LHCN-M2 (cell line): ENCODE measurements at regions not wholly inside any gene's neighbourhood (a gene's known extent, or its start where the extent isn't known, plus 50 kb on each side); places are given as distances from the start of the nearest gene placed in this dataset.
"Not testable (repeated sequence)": the region's sequence is repeated elsewhere in the genome, so short reads cannot be mapped to it uniquely, and the experiment has no call there.

Source experiments
- DNase-seq: peaks from one replicate; pipeline ENCODE4 v3.0.0-alpha.2; 2012; ENCODE audit warnings: low read depth

DNA sequence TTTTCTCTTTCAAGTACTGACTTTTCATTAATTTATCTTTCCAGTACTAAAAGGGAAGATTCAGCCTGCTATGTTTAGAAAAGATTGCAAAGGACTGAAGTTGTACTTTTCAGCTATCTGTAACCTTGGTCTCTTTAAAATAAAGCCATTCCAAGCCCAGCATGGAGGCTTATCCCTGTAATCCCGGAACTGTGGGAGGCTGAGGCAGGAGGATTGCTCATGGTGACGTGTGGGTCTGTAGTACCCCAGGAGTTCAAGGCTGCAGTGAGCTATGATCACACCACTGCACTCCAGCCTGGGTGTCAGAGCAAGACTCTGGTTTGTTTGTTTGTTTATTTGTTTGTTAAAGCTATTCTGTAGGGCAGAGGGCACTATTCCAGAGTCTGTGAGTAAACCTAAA is 50.6 kb upstream of the TMEM170B start:
- DNase-seq = no peak

GRCh38 chr6:11486486-11486885 is 51.1 kb upstream of the TMEM170B start:
- DNase-seq = no peak

GRCh38 chr6:11486051-11486450 is 51.5 kb upstream of the TMEM170B start:
- DNase-seq = no peak

- DNase-seq = no peak
Observed at GRCh38 chr6:11485271-11485670, 52.3 kb upstream of the TMEM170B start.

DNA sequence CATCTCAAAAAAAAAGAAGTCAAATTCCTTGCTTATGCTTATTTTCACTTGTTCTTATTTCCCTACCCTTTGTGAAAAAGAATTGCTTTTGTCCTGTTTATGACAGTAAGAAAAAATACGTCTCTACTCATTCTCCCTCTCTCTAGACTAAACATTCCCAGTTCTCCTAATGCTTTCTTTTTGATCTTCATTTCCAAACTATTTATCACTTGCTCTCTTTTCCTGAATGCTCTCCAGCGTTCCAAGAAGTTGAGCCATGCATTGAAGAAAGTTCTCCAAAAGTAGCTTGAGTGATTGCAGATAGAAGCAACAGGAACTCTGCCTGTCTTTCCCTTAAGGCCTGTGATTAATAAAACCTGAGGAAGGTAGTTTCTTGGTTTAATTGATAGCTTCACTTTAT is 53.1 kb upstream of the TMEM170B start:
- no peak for DNase-seq

DNA sequence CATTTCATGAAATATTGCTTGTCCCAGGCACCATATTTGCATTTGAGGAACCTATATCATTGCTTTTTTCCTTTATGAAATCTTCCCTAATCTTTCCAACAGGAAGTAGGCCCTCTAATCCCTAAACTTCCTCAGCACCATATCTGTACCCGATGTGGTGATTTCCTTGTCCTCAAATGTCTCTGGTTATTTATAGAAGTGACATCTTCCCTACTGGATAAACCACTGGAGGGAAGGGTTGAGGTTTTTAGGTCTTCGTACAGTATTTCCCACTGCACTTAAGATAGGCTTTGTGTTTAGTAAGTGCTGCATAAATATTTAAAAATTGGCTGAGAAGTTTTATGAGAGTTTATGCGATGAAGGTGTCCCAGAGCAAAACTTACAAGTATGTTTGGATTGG is 54.9 kb upstream of the TMEM170B start:
- no peak for DNase-seq

- DNase-seq = no peak
Observed at GRCh38 chr6:11480541-11480940, 57.0 kb upstream of the TMEM170B start.

DNA sequence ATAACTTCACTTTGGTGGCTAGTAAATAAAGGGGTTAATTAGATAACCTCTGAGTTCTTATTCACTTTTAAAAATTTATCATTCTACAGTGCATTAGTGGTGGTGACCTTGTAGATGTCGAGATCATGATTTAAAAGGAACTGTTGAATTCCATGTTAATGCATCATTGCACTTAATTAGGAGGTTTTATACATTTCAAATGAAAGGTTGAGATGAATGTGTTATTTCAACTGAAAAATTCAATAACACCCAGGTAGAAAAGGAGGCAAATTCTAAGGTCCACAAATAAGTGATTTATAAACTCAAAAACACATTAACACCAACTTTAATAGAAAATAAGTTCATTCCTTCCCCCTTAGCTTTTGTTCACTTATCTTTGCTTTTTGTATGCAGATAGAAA is 58.3 kb upstream of the TMEM170B start:
- DNase-seq = no peak

GRCh38 chr6:11478586-11478985 is 59.0 kb upstream of the TMEM170B start:
- no peak for DNase-seq

- DNase-seq = no peak
Observed at GRCh38 chr6:11475016-11475415, 62.5 kb upstream of the TMEM170B start.

- no peak for DNase-seq
Observed at GRCh38 chr6:11473008-11473740, 64.4 kb upstream of the TMEM170B start.

DNA sequence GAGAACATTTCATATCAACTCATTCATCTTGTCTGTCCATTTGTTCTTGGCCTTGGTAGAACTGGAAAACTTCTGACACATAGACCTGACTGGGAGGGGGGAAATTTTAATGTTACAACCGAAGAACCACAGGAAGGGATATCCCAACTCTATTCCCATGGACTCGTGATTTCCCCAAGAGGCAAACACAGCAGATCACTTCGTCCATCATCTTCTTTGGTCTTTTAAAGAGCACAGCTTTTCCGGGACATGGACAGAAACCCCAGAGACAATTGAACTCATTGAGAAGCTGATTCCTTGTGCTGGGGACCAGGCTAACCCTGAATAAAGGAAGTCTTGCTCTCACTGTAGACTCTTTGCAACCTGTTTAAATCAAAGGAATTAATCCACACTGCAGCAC is 66.3 kb upstream of the TMEM170B start:
- no peak for DNase-seq

DNA sequence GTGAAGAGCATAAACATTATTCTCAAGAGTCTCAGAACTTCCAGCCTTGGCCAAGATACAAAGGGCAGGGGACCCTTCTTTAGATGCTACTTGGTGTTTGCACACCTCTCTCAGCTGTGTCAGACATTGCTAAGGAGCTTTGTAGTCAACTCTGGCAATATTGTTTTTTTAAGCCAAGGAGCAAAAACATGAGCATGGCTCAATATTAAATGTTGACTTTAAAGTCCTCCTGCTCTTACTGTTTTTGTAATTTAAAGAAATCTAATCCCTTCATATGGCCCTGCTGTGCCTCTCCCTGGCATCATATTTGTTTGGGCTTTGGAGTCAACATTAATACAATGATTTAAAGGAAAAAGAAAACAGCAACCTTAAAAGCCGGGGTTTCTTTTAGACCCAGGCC is 67.9 kb upstream of the TMEM170B start:
- no peak for DNase-seq

DNA sequence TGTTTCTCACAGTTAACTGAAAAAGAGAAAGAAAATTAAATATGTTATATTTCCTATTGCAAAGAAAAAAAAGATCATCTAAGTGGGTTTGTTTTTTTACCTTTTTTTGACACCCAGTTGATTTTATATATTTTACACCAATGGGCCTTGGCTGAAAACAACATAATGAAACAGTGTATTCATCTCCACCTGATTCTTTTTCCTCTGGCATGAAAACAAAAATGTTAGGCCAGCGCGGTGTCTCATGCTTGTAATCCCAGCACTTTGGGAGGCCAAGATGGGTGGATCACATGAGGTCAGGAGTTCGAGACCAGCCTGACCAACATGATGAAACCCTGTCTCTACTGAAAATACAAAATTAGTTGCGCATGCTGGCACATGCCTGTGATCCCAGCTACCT is 69.3 kb upstream of the TMEM170B start:
- not testable (repeated sequence) for DNase-seq

DNA sequence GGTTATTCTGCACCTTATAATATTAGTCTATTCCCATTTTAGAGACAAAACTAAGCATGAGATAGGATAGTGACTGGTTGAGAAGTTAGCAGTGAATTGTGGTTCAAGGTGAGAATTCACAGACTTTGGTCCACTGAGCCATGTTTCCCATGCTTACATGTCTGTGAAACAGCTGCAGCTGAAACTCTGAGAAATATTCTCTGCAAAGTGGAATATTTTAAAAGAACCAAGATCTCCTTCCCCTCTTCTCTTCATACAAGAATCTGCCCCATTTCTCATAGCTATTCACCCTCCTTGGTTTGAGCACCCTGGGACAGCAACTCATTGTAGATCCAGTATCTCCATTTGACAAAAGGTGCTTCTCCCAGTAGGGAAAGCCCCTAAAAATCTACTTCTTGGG is 70.2 kb upstream of the TMEM170B start:
- DNase-seq = no peak

GRCh38 chr6:11463398-11463780 is 74.2 kb upstream of the TMEM170B start:
- DNase-seq = no peak

GRCh38 chr6:11462742-11463397 is 74.7 kb upstream of the TMEM170B start:
- DNase-seq = no peak

- no peak for DNase-seq
Observed at GRCh38 chr6:11460837-11461661, 76.5 kb upstream of the TMEM170B start.

- peak; percentile 6 for DNase-seq
Observed at GRCh38 chr6:11460001-11460668, 77.4 kb upstream of the TMEM170B start.

- no peak for DNase-seq
Observed at GRCh38 chr6:11459079-11459610, 78.4 kb upstream of the TMEM170B start.

GRCh38 chr6:11458509-11458908 is 79.0 kb upstream of the TMEM170B start:
- no peak for DNase-seq

GRCh38 chr6:11457422-11457821 is 80.1 kb upstream of the TMEM170B start:
- DNase-seq = not testable (repeated sequence)
